Tibial nerve (tissue), 4 donors: ENCODE measurements at regions not wholly inside any gene's neighbourhood (a gene's known extent, or its start where the extent isn't known, plus 50 kb on each side); places are given as distances from the start of the nearest gene placed in this dataset.
"Not testable (repeated sequence)": the region's sequence is repeated elsewhere in the genome, so short reads cannot be mapped to it uniquely, and the experiment has no call there.

Experiments used
- EP300 ChIP-seq, 2 donors: sonication (generic); formaldehyde crosslinking; IDR thresholded peaks; one replicate each; pipeline ENCODE4 v1.6.1; 2017; ENCODE audit warnings: antibody characterized with exemption in 2 of 2, mild to moderate bottlenecking in 1 of 2
- POLR2A ChIP-seq, 2 donors: fragments of 450-650 bp; IDR thresholded peaks; one replicate each; pipeline ENCODE4 v1.6.1; 2017; ENCODE audit warnings: antibody characterized with exemption in 2 of 2, mild to moderate bottlenecking in 2 of 2, moderate library complexity in 2 of 2
- TF ChIP-seq, protein P1 (sequence below), 5 experiments: fragments of 200-600 bp in 3 of 5; fragments of 450-650 bp in 2 of 5; sonication (generic) in 3 of 5; IDR thresholded peaks; one replicate each; pipeline ENCODE4 v1.5.1; 2016 to 2019; ENCODE audit warnings: antibody characterized with exemption in 5 of 5, mild to moderate bottlenecking in 3 of 5, moderate library complexity in 2 of 5

DNA sequence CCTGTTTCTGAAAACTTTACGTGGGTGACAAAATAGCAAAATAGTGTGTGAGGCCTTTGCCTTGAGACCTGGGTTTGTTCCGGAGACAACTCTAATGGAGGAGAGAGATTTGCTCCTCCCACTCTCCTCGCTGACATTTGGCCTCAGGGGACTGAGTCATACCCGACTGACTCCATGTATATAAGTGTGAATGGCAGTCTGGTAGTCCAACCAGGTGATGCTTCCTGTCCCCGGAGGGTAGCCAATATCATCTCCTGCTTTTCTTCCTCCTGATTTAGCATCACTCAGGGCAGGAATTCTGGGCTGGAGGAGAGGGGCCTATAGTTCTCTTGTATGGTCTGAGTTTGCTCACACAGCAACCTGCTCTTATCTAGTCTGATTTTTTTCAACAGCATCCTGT lies 76.0 kb downstream of the NPIPB5 start:
- TF ChIP-seq, protein P1, sequence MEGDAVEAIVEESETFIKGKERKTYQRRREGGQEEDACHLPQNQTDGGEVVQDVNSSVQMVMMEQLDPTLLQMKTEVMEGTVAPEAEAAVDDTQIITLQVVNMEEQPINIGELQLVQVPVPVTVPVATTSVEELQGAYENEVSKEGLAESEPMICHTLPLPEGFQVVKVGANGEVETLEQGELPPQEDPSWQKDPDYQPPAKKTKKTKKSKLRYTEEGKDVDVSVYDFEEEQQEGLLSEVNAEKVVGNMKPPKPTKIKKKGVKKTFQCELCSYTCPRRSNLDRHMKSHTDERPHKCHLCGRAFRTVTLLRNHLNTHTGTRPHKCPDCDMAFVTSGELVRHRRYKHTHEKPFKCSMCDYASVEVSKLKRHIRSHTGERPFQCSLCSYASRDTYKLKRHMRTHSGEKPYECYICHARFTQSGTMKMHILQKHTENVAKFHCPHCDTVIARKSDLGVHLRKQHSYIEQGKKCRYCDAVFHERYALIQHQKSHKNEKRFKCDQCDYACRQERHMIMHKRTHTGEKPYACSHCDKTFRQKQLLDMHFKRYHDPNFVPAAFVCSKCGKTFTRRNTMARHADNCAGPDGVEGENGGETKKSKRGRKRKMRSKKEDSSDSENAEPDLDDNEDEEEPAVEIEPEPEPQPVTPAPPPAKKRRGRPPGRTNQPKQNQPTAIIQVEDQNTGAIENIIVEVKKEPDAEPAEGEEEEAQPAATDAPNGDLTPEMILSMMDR (IDR thresholded peaks at IDR 0.05), result not testable (repeated sequence)
- TF ChIP-seq POLR2A, EP300 (IDR thresholded peaks at IDR 0.05): not testable (repeated sequence)
